Common myeloid progenitor, CD34-positive (primary cell): ENCODE measurements at regions not wholly inside any gene's neighbourhood (a gene's known extent, or its start where the extent isn't known, plus 50 kb on each side); places are given as distances from the start of the nearest gene placed in this dataset.
"Not testable (repeated sequence)": the region's sequence is repeated elsewhere in the genome, so short reads cannot be mapped to it uniquely, and the experiment has no call there.

Source experiments
- CTCF ChIA-PET: fragments of 350-600 bp; sonication (Branson Sonifier 250); formaldehyde crosslinking; loops from one replicate; lab custom pipeline; 2021; ENCODE audit warnings: antibody characterized with exemption; lab: Charles Lee
- POLR2A ChIA-PET: fragments of 350-600 bp; sonication (Branson Sonifier 250); formaldehyde crosslinking; loops from one replicate; lab custom pipeline; 2021; ENCODE audit warnings: antibody characterized with exemption; lab: Charles Lee
- DNase-seq, 3 donors: peaks; one replicate each; pipeline versions ENCODE4 v3.0.0 to v3.0.0-alpha.2; 2013
- H3K27ac ChIP-seq, 2 experiments: 1 replicate in 1 of 2; 2 replicates in 1 of 2; pipeline ENCODE4 v1.7.0; 2013; ENCODE audit warnings: inconsistent platforms in 2 of 2, low read length in 2 of 2, mild to moderate bottlenecking in 2 of 2, low read depth in 1 of 2, moderate library complexity in 1 of 2; ENCODE audit not compliant: severe bottlenecking in 2 of 2, insufficient read depth in 1 of 2, poor library complexity in 1 of 2
- H3K27me3 ChIP-seq, 5 experiments: replicated peaks in 2 of 5; 1 replicate in 3 of 5; 2 replicates in 2 of 5; pipeline versions ENCODE4 v1.6.1 to v1.7.0; 2013; ENCODE audit warnings: low read length in 4 of 5, mild to moderate bottlenecking in 2 of 5, moderate library complexity in 2 of 5, inconsistent platforms in 1 of 5; ENCODE audit not compliant: insufficient read depth in 5 of 5, control insufficient read depth in 4 of 5
- H3K36me3 ChIP-seq, 4 experiments: 1 replicate in 2 of 4; 2 replicates in 2 of 4; pipeline versions ENCODE4 v1.6.1 to v1.7.0; 2013; ENCODE audit warnings: low read length in 3 of 4, control low read depth in 1 of 4, mild to moderate bottlenecking in 1 of 4; ENCODE audit not compliant: control insufficient read depth in 4 of 4, insufficient read depth in 4 of 4
- H3K4me1 ChIP-seq, 4 experiments: 1 replicate in 3 of 4; 2 replicates in 1 of 4; pipeline versions ENCODE4 v1.6.1 to v1.7.1; 2013; ENCODE audit warnings: low read length in 3 of 4, mild to moderate bottlenecking in 3 of 4, control low read depth in 1 of 4, inconsistent platforms in 1 of 4, moderate library complexity in 1 of 4; ENCODE audit not compliant: control insufficient read depth in 4 of 4, insufficient read depth in 4 of 4; ENCODE audit errors: control extremely low read depth in 1 of 4
- H3K4me3 ChIP-seq, 7 experiments: 1 replicate in 4 of 7; 2 replicates in 3 of 7; pipeline versions ENCODE4 v1.5.1 to v1.7.0; 2013; ENCODE audit warnings: mild to moderate bottlenecking in 7 of 7, low read length in 6 of 7, moderate library complexity in 6 of 7, inconsistent platforms in 2 of 7, low read depth in 2 of 7, control low read depth in 1 of 7; ENCODE audit not compliant: insufficient read depth in 4 of 7, control insufficient read depth in 1 of 7; ENCODE audit errors: extremely low read depth in 1 of 7
- H3K9me3 ChIP-seq, 5 experiments: 1 replicate in 4 of 5; 2 replicates in 1 of 5; pipeline versions ENCODE4 v1.6.1 to v1.7.1; 2013; ENCODE audit warnings: low read length in 4 of 5, mild to moderate bottlenecking in 2 of 5, inconsistent platforms in 1 of 5, low read depth in 1 of 5, moderate library complexity in 1 of 5; ENCODE audit not compliant: control insufficient read depth in 4 of 5, insufficient read depth in 2 of 5; ENCODE audit errors: control extremely low read depth in 1 of 5
- WGBS: methylation state at CpG from one replicate; pipeline ENCODE4 v1.1.5; 2013; ENCODE audit not compliant: insufficient coverage; 5-methylcytosine and 5-hydroxymethylcytosine counted together

- Histone ChIP-seq H3K27me3 (no peaks in the 10 kb centered on the region), H3K9me3 (peaks cover 0 to 1% (median 0%) of the 10 kb centered on the region in 5 experiments), H3K4me1 (no peaks in the 10 kb centered on the region), H3K27ac (no peak overlapping the region), H3K36me3 (no peaks in the 10 kb centered on the region), H3K4me3 (no peak overlapping the region)
- ChIA-PET CTCF (no interaction called here), POLR2A (no interaction called here)
- WGBS = no CpG with 5 or more reads among the region's 3 CpGs
- DNase-seq = no peak
These were observed 423.6 kb downstream of the PRDM9 start for GRCh38 chr5:23930985-23931384.

GRCh38 chr5:23951261-23951928 lies 444.0 kb downstream of the PRDM9 start:
- H3K27me3 ChIP-seq, H3K4me1 ChIP-seq, POLR2A ChIA-PET, H3K27ac ChIP-seq, H3K36me3 ChIP-seq, CTCF ChIA-PET, H3K9me3 ChIP-seq: not testable (repeated sequence)
- peak overlapping the region in 2 of 7 experiments; percentile 20 to 26 for H3K4me3 ChIP-seq
- peak in 2 of 3 donors; percentile 3 to 7 for DNase-seq
- 82% methylated on average over 33 of the region's 47 CpGs for WGBS

- Histone ChIP-seq H3K36me3 (no peaks in the 10 kb centered on the region), H3K9me3 (peaks cover 0 to 1% (median 0%) of the 10 kb centered on the region in 5 experiments), H3K27ac (no peak overlapping the region), H3K27me3 (no peaks in the 10 kb centered on the region), H3K4me3 (no peak overlapping the region), H3K4me1 (no peaks in the 10 kb centered on the region)
- 88% methylated on average over 1 of the region's 5 CpGs for WGBS
- ChIA-PET POLR2A (no interaction called here), CTCF (no interaction called here)
- DNase-seq = no peak
These were observed 456.0 kb downstream of the PRDM9 start for GRCh38 chr5:23963449-23963848.

- H3K9me3 ChIP-seq = peaks cover 3 to 17% (median 9%) of the 10 kb centered on the region in 5 experiments
- ChIA-PET CTCF (no interaction called here), POLR2A (no interaction called here)
- H3K36me3 ChIP-seq = no peaks in the 10 kb centered on the region
- DNase-seq = no peak
- no peaks in the 10 kb centered on the region for H3K4me1 ChIP-seq
- 84% methylated on average over 6 of the region's 6 CpGs for WGBS
- H3K27ac ChIP-seq = no peak overlapping the region
- H3K4me3 ChIP-seq = no peak overlapping the region
- H3K27me3 ChIP-seq = no peaks in the 10 kb centered on the region
These were observed 470.0 kb downstream of the PRDM9 start for GRCh38 chr5:23977365-23977764.

- CTCF ChIA-PET = no interaction called here
- no peaks in the 10 kb centered on the region for H3K27me3 ChIP-seq
- 76% methylated on average over 4 of the region's 4 CpGs for WGBS
These were observed 470.6 kb downstream of the PRDM9 start for GRCh38 chr5:23977997-23978396.

GRCh38 chr5:23991406-23991805 lies 484.0 kb downstream of the PRDM9 start:
- Histone ChIP-seq H3K27ac (no peak overlapping the region), H3K4me1 (no peaks in the 10 kb centered on the region), H3K4me3 (no peak overlapping the region), H3K9me3 (no peaks in the 10 kb centered on the region), H3K36me3 (no peaks in the 10 kb centered on the region), H3K27me3 (no peaks in the 10 kb centered on the region)
- POLR2A ChIA-PET = no interaction called here
- CTCF ChIA-PET = interaction anchor here (0.7 kb wide), 1 partner anchor 143 kb away, joined by 3 read pairs; no protein-coding TSS in a partner anchor
- WGBS = 84% methylated on average over 2 of the region's 2 CpGs
- DNase-seq = no peak

More at GRCh38 chr5:23977997-23978396, 470.6 kb downstream of the PRDM9 start:
- no peaks in the 10 kb centered on the region for H3K4me1 ChIP-seq
- no peaks in the 10 kb centered on the region for H3K36me3 ChIP-seq
- peaks cover 3 to 17% (median 9%) of the 10 kb centered on the region in 5 experiments for H3K9me3 ChIP-seq
- DNase-seq = no peak
- POLR2A ChIA-PET = no interaction called here
- H3K4me3 ChIP-seq = no peak overlapping the region
- no peak overlapping the region for H3K27ac ChIP-seq

GRCh38 chr5:23994581-23995370 lies 487.4 kb downstream of the PRDM9 start:
- no peaks in the 10 kb centered on the region for H3K9me3 ChIP-seq
- no peaks in the 10 kb centered on the region for H3K4me1 ChIP-seq
- no peaks in the 10 kb centered on the region for H3K27me3 ChIP-seq
- no peak for DNase-seq
- ChIA-PET CTCF (no interaction called here), POLR2A (no interaction called here)
- no peaks in the 10 kb centered on the region for H3K36me3 ChIP-seq
- H3K4me3 ChIP-seq = no peak overlapping the region
- no CpG with 5 or more reads among the region's 4 CpGs for WGBS
- no peak overlapping the region for H3K27ac ChIP-seq
